ENCODE measurements at regions not wholly inside any gene's neighbourhood (a gene's known extent, or its start where the extent isn't known, plus 50 kb on each side); places are given as distances from the start of the nearest gene placed in this dataset.

DNA sequence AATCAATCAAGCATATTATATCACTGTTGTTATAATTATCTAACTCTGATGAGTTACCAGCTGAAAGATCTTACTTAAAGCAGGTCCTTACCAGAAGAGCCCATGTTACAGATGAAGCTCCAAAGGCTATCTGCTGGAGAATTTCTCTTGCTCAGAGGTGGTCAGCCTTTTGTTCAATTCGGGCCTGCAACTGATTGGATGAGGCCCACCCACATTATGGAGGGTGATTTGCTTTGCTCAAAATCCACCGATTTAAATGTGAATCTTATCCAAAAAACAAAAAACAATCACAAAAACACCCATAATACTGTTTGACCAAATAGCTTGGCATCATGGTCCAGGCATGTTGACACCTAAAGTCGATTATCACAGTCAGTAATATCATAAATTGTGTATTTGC lies 348.6 kb upstream of the ANO3 start:
- intact Hi-C loops (cut with micrococcal nuclease; ENCODE audit: unreplicated experiment) = no loop called here
- CTCF ChIA-PET = interaction anchor here (0.5 kb wide), 1 partner anchor 15 kb away, joined by 3 read pairs; no protein-coding TSS in a partner anchor
- POLR2A ChIA-PET (ENCODE audit: low non-redundant PET) = no interaction called here

DNA sequence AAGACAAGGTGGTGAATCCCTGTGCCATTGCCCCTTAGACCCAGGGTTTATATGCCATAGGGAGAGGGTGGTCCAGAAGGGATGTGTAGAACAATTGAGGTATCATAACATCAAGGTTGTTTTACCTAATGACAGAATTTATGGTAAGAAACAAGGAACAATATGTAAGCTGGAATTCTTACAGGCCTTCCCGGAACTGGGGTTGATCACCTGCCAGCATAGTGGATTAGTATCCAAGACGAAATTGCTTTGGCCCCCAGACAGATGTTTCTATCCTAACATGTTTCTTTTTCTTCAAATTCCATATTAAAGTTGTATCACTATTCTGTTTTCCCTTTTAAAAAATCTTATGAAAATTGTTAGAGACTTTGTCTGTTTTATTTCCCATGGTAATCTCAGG lies 343.8 kb upstream of the ANO3 start:
- no TSS peak for BruUV-seq (replicated peaks)
- H3K4me1 ChIP-seq (ENCODE audit: insufficient read depth, low read length, poor library complexity, severe bottlenecking) = no peaks in the 10 kb centered on the region
- no peaks in the 10 kb centered on the region for H3K36me3 ChIP-seq (ENCODE audit: insufficient read depth, low read length, poor library complexity, severe bottlenecking)
- ChIA-PET POLR2A (ENCODE audit: low non-redundant PET) (no interaction called here), CTCF (no interaction called here)
- no peak for DNase-seq (ENCODE audit: low spot score)
- H3K4me3 ChIP-seq (ENCODE audit: low read depth, low read length, poor library complexity, severe bottlenecking) = no peak overlapping the region
- H3K27me3 ChIP-seq (replicated peaks; ENCODE audit: insufficient read depth, low read depth, low read length, poor library complexity) = no peaks in the 10 kb centered on the region
- H3K9me3 ChIP-seq (ENCODE audit: low read depth, low read length, poor library complexity, severe bottlenecking) = no peaks in the 10 kb centered on the region
- TF ChIP-seq, protein P1, sequence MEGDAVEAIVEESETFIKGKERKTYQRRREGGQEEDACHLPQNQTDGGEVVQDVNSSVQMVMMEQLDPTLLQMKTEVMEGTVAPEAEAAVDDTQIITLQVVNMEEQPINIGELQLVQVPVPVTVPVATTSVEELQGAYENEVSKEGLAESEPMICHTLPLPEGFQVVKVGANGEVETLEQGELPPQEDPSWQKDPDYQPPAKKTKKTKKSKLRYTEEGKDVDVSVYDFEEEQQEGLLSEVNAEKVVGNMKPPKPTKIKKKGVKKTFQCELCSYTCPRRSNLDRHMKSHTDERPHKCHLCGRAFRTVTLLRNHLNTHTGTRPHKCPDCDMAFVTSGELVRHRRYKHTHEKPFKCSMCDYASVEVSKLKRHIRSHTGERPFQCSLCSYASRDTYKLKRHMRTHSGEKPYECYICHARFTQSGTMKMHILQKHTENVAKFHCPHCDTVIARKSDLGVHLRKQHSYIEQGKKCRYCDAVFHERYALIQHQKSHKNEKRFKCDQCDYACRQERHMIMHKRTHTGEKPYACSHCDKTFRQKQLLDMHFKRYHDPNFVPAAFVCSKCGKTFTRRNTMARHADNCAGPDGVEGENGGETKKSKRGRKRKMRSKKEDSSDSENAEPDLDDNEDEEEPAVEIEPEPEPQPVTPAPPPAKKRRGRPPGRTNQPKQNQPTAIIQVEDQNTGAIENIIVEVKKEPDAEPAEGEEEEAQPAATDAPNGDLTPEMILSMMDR (conservative IDR thresholded peaks at IDR 0.05; ENCODE audit: low read depth, low read length) = no peak
- TF ChIP-seq EZH2 (IDR thresholded peaks at IDR 0.05; ENCODE audit: borderline replicate concordance, low read depth, low read length, poor library complexity, severe bottlenecking) = no peak
- no peak overlapping the region for H3K27ac ChIP-seq (ENCODE audit: low read depth, low read length, poor library complexity, severe bottlenecking)
- intact Hi-C loops (cut with micrococcal nuclease; ENCODE audit: unreplicated experiment) = no loop called here

More for the DNA sequence above, 348.6 kb upstream of the ANO3 start:
- Histone ChIP-seq H3K27ac (ENCODE audit: low read depth, low read length, poor library complexity, severe bottlenecking) (no peak overlapping the region), H3K27me3 (replicated peaks; ENCODE audit: insufficient read depth, low read depth, low read length, poor library complexity) (no peaks in the 10 kb centered on the region), H3K9me3 (ENCODE audit: low read depth, low read length, poor library complexity, severe bottlenecking) (no peaks in the 10 kb centered on the region), H3K4me3 (ENCODE audit: low read depth, low read length, poor library complexity, severe bottlenecking) (no peak overlapping the region), H3K4me1 (ENCODE audit: insufficient read depth, low read length, poor library complexity, severe bottlenecking) (no peaks in the 10 kb centered on the region), H3K36me3 (ENCODE audit: insufficient read depth, low read length, poor library complexity, severe bottlenecking) (no peaks in the 10 kb centered on the region)
- TF ChIP-seq, protein P1 (conservative IDR thresholded peaks at IDR 0.05; ENCODE audit: low read depth, low read length) = no peak
- no peak for TF ChIP-seq EZH2 (IDR thresholded peaks at IDR 0.05; ENCODE audit: borderline replicate concordance, low read depth, low read length, poor library complexity, severe bottlenecking)
- no peak for DNase-seq (ENCODE audit: low spot score)
- no TSS peak for BruUV-seq (replicated peaks)

DNA sequence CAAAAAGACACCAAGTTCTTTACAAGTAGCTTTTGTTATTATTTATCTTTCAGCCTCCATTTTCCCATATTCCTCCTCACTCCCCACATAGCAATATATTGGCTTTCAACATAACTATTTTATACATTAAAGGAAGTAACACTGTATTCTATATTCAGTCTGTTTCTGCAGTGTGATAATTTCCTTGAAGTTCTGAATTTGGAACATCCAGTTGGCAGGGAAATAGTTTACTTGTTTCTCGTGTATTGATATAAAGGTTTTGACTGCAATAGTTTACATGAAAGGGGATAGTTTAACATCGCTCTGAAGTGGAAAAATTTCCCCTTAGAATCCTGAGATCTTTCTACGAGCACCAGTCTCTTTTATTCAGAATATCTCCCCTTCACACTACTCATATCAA lies 341.5 kb upstream of the ANO3 start:
- TF ChIP-seq, protein P1 (conservative IDR thresholded peaks at IDR 0.05; ENCODE audit: low read depth, low read length) = no peak
- Histone ChIP-seq H3K27ac (ENCODE audit: low read depth, low read length, poor library complexity, severe bottlenecking) (no peak overlapping the region), H3K36me3 (ENCODE audit: insufficient read depth, low read length, poor library complexity, severe bottlenecking) (no peaks in the 10 kb centered on the region), H3K9me3 (ENCODE audit: low read depth, low read length, poor library complexity, severe bottlenecking) (no peaks in the 10 kb centered on the region), H3K4me3 (ENCODE audit: low read depth, low read length, poor library complexity, severe bottlenecking) (no peak overlapping the region), H3K4me1 (ENCODE audit: insufficient read depth, low read length, poor library complexity, severe bottlenecking) (no peaks in the 10 kb centered on the region), H3K27me3 (replicated peaks; ENCODE audit: insufficient read depth, low read depth, low read length, poor library complexity) (no peaks in the 10 kb centered on the region)
- no peak for DNase-seq (ENCODE audit: low spot score)
- BruUV-seq (replicated peaks) = no TSS peak
- ChIA-PET POLR2A (ENCODE audit: low non-redundant PET) (no interaction called here), CTCF (no interaction called here)
- intact Hi-C loops (cut with micrococcal nuclease; ENCODE audit: unreplicated experiment) = no loop called here
